Mesodermal cell (in vitro differentiated cells): ENCODE measurements at regions not wholly inside any gene's neighbourhood (a gene's known extent, or its start where the extent isn't known, plus 50 kb on each side); places are given as distances from the start of the nearest gene placed in this dataset.

ENCODE experiments used
- H3K27ac ChIP-seq: 2 replicates; pipeline ENCODE4 v1.7.0; 2013; ENCODE audit warnings: mild to moderate bottlenecking, low read depth, low read length, moderate library complexity; ENCODE audit not compliant: severe bottlenecking
- H3K36me3 ChIP-seq: 2 replicates; pipeline ENCODE4 v1.7.1; 2013; ENCODE audit warnings: mild to moderate bottlenecking, low read length, moderate library complexity; ENCODE audit not compliant: control insufficient read depth, insufficient read depth
- H3K4me1 ChIP-seq: one replicate; pipeline ENCODE4 v1.7.1; 2013; ENCODE audit warnings: mild to moderate bottlenecking, low read length; ENCODE audit not compliant: insufficient read depth, control insufficient read depth, poor library complexity, severe bottlenecking
- H3K4me3 ChIP-seq: 2 replicates; pipeline ENCODE4 v1.7.0; 2013; ENCODE audit warnings: low read length, control low read depth, mild to moderate bottlenecking; ENCODE audit not compliant: insufficient read depth, poor library complexity, severe bottlenecking; ENCODE audit errors: extremely low read depth
- H3K9me3 ChIP-seq: 2 replicates; pipeline ENCODE4 v1.7.1; 2013; ENCODE audit warnings: mild to moderate bottlenecking, low read length, moderate library complexity; ENCODE audit not compliant: control insufficient read depth
- WGBS, 2 experiments: methylation state at CpG; one replicate each; pipeline ENCODE4 v1.1.5; 2013; ENCODE audit warnings: missing lambda C conversion rate in 2 of 2; ENCODE audit not compliant: insufficient coverage in 2 of 2; 5-methylcytosine and 5-hydroxymethylcytosine counted together

DNA sequence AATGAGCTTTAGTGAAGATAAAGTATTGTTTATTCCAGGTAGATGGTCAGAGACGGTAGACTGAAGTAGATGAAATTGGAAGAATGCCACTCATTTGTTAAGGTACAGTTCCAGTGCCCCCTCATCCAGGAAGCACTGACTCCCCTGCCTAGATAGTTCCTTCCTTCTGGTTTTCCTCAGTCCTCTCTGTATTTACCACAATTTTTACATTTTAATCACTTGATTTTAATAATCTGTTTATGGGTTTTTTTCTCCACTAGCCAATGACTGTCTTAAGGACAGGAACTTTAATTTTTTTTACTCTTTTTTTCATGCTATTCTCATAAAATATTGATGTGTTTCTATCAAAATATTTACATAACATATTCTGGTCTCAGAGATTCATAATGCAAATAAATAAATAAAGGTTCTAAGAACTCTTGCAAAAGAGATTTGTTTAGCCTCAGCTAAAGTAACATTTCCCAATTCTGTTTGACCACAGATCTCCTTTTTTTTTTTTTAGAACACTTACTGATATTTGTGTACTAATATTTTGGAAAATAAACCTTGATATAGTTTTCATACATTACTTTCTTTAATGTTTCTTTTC lies 651.6 kb downstream of the PLPP3 start:
- H3K27ac ChIP-seq = no peak overlapping the region
- no peaks in the 10 kb centered on the region for H3K36me3 ChIP-seq
- H3K4me1 ChIP-seq = no peaks in the 10 kb centered on the region
- 100% methylated on average over 1 of the region's 1 CpG; no CpG with 5 or more reads in 1 of the 2 experiments for WGBS, 2 experiments
- no peak overlapping the region for H3K4me3 ChIP-seq
- H3K9me3 ChIP-seq = no peaks in the 10 kb centered on the region

DNA sequence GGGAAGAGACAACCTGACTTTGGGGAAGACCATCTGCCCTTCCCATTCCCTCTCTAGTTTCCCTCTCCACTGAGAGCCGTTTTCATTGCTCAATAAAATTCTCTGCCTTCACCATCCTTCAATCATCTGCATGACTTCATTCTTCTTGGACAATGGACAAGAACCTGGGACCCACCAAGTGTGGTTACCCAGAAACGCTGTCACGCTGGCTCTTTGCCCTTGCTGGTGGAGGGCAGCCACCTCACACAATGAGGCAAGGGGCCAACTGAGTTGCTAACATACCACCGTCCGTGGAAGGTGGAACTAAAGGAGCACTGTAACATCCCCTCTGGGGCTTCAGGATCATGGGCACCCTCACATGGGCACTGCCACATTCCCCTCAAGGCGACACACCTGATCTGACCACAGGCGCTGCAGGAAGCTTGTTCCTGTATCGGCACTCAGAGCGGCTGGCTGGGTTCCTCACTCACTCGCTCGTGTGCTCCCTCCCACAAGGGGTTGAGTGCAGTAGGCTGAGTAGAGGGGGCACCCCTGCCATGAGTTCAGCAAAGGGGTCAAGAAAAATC lies 652.4 kb downstream of the PLPP3 start:
- Histone ChIP-seq H3K36me3 (no peaks in the 10 kb centered on the region), H3K4me3 (no peak overlapping the region), H3K4me1 (no peaks in the 10 kb centered on the region), H3K9me3 (no peaks in the 10 kb centered on the region), H3K27ac (no peak overlapping the region)
- 82 to 86% methylated on average over 10 to 11 of the region's 11 CpGs for WGBS, 2 experiments

DNA sequence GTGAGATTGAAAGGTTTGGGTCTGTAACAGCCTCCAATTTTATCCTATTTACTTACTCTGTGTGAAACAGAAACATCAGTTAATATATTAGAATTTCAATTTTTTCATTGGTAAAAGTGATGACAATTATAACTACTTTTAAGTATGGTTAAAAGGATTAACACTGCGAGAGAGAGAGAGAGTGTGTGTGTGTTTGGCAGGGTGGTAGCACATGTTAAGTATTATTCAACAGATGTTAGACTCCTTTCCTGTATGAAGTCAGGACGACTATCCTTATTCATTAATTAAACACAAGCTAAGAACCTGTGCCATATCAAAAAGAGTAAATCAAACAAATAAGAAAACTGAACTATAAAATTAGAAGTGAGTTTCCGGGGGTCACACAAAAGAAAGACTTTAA lies 662.5 kb downstream of the PLPP3 start:
- Histone ChIP-seq H3K9me3 (peaks cover 4% of the 10 kb centered on the region), H3K4me3 (no peak overlapping the region), H3K27ac (no peak overlapping the region), H3K4me1 (no peaks in the 10 kb centered on the region), H3K36me3 (no peaks in the 10 kb centered on the region)
- WGBS, 2 experiments = 100% methylated on average over 1 of the region's 3 CpGs; no CpG with 5 or more reads in 1 of the 2 experiments

DNA sequence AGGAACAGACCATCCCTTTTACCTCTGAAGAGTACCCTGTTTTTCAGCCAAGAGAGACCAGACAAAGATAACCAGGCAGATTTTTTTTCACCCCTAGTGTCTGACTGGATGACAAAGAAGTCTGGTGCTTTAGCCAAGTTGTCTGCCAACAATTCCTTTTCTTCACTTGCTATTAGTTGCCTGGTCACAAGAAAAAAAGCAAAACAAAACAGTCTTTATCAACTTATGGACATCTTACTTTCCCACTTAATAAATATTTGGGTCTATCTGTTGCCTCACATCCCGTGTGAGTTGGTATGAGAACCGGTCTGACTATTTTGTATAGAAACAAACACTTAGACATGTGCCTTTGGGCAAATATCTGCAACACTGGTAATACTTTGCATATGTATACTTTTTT lies 662.9 kb downstream of the PLPP3 start:
- Histone ChIP-seq H3K4me1 (no peaks in the 10 kb centered on the region), H3K36me3 (no peaks in the 10 kb centered on the region), H3K27ac (no peak overlapping the region), H3K9me3 (peaks cover 4% of the 10 kb centered on the region), H3K4me3 (no peak overlapping the region)
- 80% methylated on average over 1 of the region's 2 CpGs; no CpG with 5 or more reads in 1 of the 2 experiments for WGBS, 2 experiments

DNA sequence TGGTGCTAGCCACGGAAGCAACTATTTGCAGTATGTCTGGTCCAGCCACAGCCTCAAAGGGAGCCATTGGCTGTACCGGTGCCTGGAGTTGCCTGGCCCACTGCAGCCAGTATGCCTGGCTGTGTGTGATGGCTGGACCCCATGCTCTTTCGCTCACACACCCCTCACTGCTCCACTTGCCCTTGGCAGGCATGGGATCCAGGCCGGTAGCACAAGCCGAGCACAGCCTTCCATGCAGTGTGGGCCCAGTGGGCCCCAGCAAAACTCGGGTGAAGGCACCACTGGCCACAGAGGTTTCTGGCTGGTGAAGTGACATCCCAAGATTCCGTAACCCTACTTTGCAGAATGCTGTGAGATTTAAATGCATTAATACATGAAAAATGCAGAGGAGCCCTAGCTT lies 665.8 kb downstream of the PLPP3 start:
- WGBS, 2 experiments = 91 to 95% methylated on average over 5 to 6 of the region's 7 CpGs
- no peaks in the 10 kb centered on the region for H3K4me1 ChIP-seq
- no peak overlapping the region for H3K4me3 ChIP-seq
- H3K36me3 ChIP-seq = no peaks in the 10 kb centered on the region
- no peak overlapping the region for H3K27ac ChIP-seq
- peaks cover 4% of the 10 kb centered on the region for H3K9me3 ChIP-seq

DNA sequence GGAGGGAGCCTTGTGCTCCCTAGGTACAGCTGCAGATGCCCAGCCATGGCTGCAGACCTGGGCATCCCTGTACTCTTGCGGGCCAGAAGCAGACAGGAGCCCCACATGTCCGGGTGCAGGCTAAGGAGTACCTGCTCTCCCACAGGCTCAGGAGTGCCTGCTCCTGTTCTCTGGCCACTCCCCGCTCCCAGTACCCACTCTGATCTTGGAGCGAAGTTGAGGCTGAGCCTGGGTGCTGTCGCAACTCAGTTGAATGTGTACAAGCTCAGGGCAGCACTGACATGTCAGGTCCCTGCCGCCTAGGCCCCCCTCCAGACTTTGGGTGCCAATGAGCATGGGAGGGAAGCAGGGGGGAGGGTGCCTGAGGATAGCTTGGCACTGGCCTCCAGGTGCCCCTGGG lies 666.9 kb downstream of the PLPP3 start:
- WGBS, 2 experiments = 85 to 86% methylated on average over 5 to 6 of the region's 6 CpGs
- Histone ChIP-seq H3K9me3 (peaks cover 4% of the 10 kb centered on the region), H3K27ac (no peak overlapping the region), H3K4me1 (no peaks in the 10 kb centered on the region), H3K4me3 (no peak overlapping the region), H3K36me3 (no peaks in the 10 kb centered on the region)

DNA sequence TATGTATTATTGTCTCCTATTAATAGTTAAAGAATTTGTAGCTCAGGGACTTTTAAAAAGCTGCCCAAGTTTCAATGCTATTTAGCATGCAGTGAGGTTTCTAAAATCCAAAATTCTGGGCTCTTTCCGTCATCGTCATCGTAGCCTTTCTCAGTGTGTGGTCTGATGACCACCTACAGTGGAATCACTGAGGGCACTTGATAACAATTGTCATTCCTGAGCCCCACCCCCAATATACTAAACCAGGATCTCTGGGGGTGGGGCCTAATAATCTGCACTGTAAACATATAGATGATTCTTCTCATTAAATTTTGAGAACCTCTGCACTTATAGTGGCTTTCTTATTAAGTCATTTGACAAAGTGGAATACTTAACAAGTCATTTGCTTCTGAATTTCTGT lies 674.8 kb downstream of the PLPP3 start:
- WGBS, 2 experiments = 78% methylated on average over 3 of the region's 3 CpGs; no CpG with 5 or more reads in 1 of the 2 experiments
- Histone ChIP-seq H3K4me1 (no peaks in the 10 kb centered on the region), H3K9me3 (no peaks in the 10 kb centered on the region), H3K27ac (no peak overlapping the region), H3K36me3 (no peaks in the 10 kb centered on the region), H3K4me3 (no peak overlapping the region)

DNA sequence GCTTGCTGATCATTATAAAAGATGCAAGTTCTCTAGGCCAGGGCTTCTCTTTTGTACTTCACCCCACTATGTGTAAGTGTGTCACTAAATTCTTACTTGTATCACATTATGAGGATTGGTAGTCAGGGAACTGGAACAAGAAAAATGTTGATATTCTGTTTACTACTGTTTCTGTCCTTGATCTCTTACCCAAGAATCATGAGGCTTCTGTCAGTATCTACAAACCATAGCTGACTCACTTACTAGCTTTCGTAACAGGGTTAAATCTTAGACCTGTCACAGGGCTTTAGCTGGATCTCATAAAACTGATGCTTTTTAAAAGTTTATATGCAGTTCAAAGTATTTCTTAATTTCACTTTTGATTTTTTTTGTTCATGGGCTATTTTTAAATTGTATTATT lies 681.2 kb downstream of the PLPP3 start:
- WGBS, 2 experiments = no CpG with 5 or more reads among the region's 1 CpG
- Histone ChIP-seq H3K9me3 (no peaks in the 10 kb centered on the region), H3K4me3 (no peak overlapping the region), H3K36me3 (no peaks in the 10 kb centered on the region), H3K4me1 (no peaks in the 10 kb centered on the region), H3K27ac (no peak overlapping the region)

DNA sequence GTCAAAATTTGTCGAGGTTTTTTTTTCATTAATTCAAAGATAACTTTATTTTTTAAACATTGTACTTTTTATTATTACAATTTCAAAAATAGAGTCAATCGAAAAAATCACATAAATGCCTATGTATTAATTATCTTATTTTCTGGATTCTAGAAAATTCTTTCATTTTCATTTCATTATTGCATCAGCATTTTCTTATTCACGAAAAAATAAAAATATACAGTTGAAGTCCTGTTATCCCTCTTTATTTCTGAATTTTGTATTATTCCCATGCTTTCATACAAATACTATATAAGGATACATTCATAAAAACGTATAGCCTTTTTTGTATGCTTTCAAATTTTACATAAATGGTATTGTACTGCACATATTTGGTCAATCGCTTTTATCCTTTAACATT lies 681.0 kb upstream of the USP24 start:
- no CpG with 5 or more reads among the region's 5 CpGs for WGBS, 2 experiments
- H3K9me3 ChIP-seq = no peaks in the 10 kb centered on the region

DNA sequence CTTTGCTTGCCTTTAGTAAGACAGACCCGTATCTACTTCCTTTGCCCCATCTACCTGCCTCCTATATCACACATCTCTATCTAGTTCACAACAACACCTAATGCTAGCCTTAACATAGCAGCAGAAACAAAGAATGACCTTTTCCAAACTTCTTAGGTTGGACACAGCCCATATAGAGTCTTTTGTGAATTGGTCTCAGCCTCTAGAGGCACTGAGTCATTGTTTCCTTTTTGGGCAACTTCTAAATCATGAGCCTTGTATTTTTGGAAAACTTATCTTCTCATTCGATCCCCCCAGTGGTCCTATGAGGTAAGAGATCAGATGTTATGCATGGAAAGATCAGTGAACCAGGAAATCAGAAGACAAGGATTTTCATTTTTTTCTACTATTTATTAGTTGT lies 679.4 kb upstream of the USP24 start:
- H3K9me3 ChIP-seq = no peaks in the 10 kb centered on the region
- 93 to 100% methylated on average over 1 of the region's 2 CpGs for WGBS, 2 experiments
- H3K27ac ChIP-seq = no peak overlapping the region
- H3K4me1 ChIP-seq = no peaks in the 10 kb centered on the region
- no peak overlapping the region for H3K4me3 ChIP-seq
- H3K36me3 ChIP-seq = no peaks in the 10 kb centered on the region

More for the DNA sequence above, 681.0 kb upstream of the USP24 start:
- Histone ChIP-seq H3K27ac (no peak overlapping the region), H3K36me3 (no peaks in the 10 kb centered on the region), H3K4me1 (no peaks in the 10 kb centered on the region), H3K4me3 (no peak overlapping the region)

DNA sequence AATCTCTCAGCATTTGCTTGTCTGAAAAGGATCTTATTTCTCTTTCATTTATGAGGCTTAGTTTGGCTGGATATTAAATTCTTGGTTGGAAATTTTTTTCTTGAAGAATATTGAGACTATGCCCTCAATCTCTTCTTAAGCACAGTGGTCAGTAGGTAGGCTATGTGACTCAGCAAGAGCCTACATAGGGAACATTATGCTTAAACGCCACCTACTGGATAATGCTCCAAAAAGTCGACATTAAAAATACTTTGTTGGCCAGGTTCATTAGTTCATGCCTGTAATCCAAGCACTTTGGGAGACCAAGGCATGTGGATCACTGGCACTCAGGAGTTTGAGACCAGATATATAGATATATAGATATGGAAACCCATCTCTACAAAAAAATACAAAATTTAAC lies 678.0 kb upstream of the USP24 start:
- no peaks in the 10 kb centered on the region for H3K9me3 ChIP-seq
- no peaks in the 10 kb centered on the region for H3K36me3 ChIP-seq
- no peak overlapping the region for H3K27ac ChIP-seq
- 24% methylated on average over 2 of the region's 2 CpGs; no CpG with 5 or more reads in 1 of the 2 experiments for WGBS, 2 experiments
- H3K4me1 ChIP-seq = no peaks in the 10 kb centered on the region
- no peak overlapping the region for H3K4me3 ChIP-seq
